ENCODE measurements at regions not wholly inside any gene's neighbourhood (a gene's known extent, or its start where the extent isn't known, plus 50 kb on each side); places are given as distances from the start of the nearest gene placed in this dataset.

DNA sequence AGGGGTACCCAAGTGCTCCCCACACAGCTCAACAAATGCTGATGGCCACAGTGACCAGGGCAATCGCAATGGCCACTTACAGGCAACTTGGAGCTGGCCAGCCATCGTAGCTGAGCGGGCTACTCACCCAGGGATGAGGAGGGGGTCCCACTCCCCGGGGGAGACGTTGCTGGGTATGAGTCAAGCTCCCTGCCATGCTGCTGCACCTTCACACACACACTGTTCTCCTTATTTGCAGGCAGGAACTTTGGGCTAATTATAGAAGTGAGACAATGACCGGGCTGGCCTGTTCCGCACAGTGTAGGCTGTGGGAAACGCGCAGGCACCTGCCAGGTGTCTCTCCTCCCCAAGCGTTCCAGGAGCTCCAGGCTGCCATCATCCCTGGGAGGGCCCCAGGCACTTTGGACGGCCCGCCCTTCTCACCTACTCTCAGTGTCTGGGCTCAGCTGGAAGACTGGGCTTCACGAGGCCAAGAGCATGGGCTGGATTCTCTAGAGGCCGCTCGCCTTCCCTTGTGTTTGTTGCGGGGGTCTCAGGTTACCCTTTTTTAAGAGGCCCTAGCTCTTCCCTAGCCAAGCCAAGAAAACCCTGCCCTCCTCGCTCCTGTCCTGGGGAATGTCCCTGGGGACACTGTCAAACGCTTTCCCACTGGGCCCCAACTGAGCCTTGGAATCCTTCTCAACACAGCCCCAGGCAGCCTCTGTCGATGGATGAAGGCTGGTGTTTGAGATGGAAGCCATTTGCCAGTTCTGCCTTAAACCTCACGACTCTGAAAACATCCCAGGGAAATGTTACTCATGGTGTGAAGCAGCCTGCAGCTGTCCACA lies 73.0 kb downstream of the RTL6 start:
- intact Hi-C loops (cut with DNase I) = no loop called here
- DNase-seq (ENCODE audit: low spot score) = peak; percentile 72

DNA sequence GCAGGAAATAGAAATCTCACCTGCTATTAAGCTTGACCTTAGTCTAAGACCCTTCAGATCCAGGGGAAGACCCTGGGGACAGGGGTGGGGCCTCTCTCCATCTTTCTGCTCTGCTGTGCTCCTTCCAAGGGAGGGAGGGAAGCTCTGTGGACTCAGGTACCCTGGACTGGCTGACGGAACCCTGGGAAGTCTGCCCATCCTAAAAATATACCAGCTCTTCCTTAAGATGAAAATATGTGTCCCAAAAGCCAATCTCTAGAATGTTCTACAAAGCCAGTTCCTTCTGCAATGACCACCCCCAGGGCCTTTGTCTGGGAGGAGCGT lies 73.7 kb downstream of the RTL6 start:
- intact Hi-C loops (cut with DNase I) = no loop called here
- DNase-seq (ENCODE audit: low spot score) = peak; percentile 20

DNA sequence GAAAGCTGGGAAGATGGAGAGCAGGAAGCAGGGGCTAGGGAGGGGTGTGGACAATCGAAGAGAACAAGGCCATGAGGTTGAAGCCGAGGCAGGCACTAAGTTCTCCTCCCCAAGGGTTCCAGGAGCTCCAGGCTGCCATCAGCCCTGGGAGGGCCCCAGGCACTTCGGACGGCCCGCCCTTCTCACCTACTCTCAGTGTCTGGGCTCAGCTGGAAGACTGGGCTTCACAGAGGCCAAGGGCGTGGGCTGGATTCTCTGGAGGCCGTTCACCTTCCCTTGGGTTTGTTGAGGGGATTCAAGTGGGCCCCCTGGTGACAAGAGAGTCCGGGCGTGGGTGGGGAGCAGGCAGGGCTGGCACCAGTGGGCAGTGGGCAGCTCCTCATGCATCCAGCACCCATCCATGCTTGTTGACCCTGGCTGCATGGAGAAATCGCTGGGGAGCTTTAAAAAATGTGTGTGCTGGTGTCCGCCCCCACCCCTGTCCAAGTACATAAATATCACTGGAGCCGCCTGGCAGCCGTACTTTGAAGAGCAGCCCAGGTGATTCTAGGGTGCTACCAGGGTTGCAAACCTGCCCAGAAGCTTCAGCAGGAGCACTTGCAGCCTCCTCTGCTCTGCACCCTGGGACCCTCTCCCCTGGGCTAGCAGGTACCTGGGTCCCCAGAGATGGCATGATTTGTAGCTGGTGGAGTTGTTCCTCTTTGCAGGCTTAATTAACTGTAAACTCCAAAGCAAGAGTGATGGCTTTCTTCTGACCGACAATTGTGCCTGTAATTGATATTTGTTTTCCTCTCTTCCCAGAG lies 74.3 kb downstream of the RTL6 start:
- peak; percentile 66 for DNase-seq (ENCODE audit: low spot score)
- intact Hi-C loops (cut with DNase I) = no loop called here

DNA sequence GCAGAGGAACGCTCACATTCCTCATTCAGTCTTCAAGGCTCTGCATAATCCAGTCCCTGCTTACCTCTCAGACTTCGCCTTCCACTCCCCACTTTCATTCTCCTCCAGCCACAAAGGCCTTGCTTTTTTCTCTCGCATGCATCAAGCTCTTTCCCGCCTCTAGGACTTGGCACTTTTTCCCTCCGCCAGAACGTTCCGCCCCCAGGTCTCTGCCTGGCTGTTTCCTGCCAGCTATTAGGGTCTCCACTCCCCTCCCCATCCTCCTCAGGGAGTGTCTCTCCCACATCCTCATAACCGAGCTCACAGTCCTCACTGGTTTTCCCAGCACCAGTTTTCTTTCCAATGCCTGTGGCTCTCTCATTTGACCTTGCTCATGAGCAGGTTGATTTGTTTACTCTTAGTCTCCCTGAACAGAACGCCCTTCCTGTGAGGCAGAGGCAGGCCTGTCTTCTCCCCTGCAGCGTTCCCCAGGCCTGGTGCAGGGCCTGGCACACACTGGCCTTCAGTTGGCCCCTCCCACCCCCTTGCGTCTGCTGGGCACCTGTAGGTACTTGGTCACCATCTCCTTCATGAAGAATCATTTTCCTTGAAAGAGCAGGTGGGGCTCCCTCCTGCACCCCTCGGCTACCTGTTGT lies 75.2 kb downstream of the RTL6 start:
- intact Hi-C loops (cut with DNase I) = no loop called here
- DNase-seq (ENCODE audit: low spot score) = peak; percentile 42

DNA sequence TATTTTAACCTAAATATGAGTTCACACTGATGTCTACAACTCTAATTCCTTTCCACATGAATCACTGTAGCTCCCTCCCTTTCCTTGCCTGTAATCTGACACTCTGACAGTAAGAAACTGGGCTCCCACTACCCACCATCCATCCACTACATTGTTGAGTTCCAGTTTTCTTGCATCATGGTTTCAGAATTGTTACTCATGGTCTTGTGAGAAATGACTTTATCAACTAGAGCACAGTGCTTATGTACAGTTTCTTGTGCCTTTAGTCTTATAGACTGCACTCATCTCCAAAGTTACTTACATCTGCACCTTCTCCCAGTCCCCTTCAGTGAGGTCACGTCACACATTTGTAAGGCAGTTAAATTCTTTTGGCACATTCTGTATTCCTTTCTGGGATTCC lies 78.6 kb downstream of the RTL6 start:
- intact Hi-C loops (cut with DNase I) = no loop called here
- no peak for DNase-seq (ENCODE audit: low spot score)

DNA sequence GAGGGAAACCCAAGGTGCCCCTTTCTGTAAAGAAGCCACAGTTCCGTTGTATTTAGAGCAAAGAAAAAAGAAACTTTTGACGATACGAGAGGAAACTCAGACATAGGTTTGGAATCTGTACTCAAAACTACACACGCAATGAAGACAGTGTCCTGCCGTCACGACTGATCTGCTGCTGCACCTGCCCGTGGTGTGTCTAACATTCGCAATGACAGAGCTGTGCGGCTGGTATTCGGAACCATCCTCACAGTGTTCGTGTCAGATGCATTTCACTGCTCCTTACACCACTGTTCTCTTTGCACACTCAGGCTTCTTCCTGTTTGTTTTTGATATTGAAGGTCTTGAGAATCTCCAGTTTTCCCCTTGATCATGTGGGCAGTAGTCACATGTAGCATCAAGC lies 84.8 kb downstream of the RTL6 start:
- DNase-seq (ENCODE audit: low spot score) = peak; percentile 30
- intact Hi-C loops (cut with DNase I) = no loop called here

DNA sequence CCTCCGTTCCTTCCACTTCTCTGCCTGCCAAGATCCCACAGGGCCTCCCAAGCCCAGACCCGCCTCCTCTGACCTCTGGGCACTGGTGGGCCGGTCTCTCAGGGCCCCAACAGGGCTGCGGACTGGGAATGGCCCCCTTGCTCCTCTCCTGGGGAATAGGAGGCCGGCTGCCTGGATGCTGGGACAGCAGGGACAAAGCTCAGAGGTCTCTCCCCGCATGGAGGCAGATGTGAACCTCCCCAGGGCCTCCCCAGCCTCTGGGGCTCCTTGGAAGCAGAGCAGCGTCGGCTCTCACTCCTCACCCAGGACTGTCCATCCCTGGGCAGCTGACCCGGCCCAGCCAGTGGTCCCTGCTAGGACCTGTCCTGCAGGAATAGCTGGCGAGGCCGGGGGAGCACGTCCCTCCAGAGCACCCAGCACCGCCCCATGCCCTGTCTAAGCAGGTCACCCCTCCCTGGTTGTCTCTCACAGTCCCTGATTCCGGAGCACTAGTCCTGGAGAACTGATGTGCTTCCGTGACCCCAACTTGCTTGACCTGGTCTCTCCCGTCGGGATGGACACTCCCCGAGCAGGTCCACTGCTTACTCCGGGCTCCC lies 85.8 kb downstream of the RTL6 start:
- DNase-seq (ENCODE audit: low spot score) = peak; percentile 79
- intact Hi-C loops (cut with DNase I) = no loop called here

DNA sequence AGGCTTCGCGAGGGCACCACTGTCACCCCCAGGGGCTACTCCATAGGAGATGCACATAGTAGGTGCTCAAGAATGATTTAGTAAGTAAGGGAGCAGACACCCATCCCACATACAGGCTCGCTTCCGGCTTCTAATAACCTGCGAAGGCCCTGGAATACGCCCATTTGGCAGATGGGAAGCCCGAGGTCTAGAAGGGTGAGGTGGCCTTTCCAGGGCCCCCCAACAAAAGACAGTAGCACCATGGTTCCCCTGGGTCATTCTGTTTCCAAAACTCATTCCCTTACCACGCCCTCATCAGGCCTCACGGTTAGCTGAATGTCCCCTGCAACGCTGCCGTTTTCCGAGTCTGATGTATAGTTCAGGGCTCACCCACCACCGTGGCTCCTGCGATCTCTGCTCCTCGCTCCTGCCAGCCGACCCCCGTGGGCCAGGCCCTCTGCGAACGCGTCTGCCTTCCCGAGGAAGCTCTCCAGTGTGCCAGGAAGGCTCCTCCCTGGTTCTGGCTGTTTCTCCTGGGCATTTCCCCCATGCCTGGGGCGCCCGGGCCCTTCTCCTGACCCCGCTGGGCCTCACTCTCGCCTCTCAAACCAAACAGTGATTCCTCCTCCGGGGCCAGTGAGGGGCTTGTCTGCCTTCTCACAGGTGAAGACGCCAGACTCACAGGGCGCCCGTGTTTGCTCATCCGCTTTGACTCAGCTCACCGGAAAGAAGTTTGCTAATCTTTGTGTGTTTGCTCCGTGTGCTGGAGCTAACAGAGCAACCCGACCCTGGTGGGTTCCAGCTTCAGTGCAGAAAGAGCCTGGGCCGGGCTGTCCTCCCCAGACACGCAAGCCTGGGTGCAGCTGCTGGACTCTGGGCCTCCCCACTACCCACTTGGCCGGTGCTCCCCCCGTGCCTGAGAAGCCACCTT lies 86.6 kb downstream of the RTL6 start:
- intact Hi-C loops (cut with DNase I) = no loop called here
- peak; percentile 62 for DNase-seq (ENCODE audit: low spot score)

DNA sequence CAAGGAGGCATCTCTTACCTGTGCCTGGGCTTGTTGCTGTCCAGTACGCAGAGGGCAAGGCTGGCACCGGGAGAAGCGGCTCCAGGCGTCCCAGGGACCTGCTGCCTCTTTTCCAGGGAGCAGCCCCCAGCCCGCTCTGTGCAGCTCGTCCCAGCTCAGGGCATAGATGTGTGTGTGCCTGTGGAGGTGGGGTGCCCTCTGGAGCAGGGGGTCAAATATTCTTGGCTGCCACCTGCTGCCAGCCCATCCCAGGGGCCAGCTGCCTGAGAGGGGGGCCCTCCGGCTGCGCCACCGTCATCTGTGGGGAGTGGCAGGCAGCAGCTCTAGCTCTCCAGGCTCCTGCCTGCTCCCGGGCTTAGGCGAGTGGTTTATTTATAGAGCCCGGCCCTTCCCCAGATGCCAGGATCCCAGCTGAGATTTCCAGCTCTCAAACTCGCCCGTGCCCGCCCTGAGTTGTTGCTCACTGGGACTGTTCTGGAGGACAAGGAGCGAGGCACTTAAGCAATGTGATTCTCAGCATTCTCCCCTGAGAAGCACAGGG lies 87.5 kb downstream of the RTL6 start:
- intact Hi-C loops (cut with DNase I) = no loop called here
- peak; percentile 62 for DNase-seq (ENCODE audit: low spot score)

DNA sequence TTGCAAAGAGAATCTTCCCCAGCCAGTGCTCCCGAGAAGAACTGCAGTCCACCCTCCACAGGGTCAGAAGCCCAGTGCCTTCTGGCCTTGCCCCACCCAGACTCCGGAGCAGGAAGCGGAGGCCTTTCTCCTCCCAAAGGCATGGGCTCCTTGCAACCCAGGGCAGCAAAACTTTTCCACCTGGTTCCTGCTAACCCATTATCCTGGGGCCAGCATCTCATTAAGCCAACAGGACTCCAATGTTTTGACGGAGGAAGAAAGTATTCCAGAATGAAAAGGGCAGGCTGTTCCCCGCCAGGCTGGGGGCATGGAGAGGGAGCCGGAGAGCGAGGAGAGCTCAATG lies 88.1 kb downstream of the RTL6 start:
- DNase-seq (ENCODE audit: low spot score) = peak; percentile 24
- intact Hi-C loops (cut with DNase I) = no loop called here

DNA sequence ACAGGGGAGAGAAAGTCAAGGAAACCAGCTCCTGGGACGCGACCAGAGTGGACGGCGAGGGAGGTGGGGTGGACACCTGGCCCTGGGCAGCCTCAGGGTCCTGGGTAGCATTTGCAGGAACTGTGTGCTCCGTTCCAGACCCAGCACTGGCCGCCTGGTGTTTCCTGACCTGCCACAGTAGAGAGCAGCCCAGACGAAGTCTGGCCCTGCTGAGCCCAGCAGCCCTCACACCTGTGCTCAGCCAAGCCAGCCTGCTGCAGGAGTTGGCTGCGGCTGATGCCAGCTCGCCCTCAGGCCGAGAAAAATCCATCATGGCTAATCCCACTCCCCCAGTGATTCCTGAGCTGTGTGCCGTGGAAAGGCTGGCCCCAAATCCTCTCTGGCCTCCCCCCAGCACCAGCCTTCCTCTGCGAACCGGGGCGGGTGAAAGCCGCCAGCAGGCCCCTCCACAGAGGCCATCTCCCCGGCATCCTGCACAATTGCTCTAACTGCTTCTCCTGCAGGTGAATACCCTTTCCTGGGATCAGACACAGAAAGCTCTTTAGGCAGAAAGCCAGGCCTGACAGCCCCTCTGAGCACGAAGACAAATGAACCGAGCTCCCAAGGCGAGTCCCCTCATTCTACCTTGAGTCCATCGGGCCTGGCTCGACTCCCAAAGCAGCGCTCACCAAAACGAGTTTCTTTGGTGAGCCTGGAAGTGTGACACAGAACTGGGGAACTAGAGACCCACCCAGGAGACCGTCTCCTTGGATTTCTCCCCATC lies 88.6 kb downstream of the RTL6 start:
- peak; percentile 72 for DNase-seq (ENCODE audit: low spot score)
- intact Hi-C loops (cut with DNase I) = no loop called here

DNA sequence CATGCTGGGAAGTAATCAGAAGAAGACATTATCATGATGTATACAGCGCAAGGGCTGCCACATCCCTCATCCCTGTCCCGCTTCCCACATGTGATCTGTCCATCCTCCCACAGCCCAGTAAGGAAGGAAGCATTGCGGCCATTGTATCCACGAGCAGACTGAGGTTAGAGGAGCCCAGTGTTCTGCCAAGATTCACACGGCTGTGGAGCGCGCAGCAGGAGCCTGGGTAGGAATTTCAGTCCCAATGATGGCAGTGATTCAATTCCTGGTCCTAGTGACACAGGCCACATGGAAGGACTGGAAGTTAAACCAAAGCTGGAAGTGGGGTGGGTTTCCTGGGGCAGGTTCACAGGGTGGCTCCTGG lies 89.2 kb downstream of the RTL6 start:
- intact Hi-C loops (cut with DNase I) = no loop called here
- DNase-seq (ENCODE audit: low spot score) = no peak

DNA sequence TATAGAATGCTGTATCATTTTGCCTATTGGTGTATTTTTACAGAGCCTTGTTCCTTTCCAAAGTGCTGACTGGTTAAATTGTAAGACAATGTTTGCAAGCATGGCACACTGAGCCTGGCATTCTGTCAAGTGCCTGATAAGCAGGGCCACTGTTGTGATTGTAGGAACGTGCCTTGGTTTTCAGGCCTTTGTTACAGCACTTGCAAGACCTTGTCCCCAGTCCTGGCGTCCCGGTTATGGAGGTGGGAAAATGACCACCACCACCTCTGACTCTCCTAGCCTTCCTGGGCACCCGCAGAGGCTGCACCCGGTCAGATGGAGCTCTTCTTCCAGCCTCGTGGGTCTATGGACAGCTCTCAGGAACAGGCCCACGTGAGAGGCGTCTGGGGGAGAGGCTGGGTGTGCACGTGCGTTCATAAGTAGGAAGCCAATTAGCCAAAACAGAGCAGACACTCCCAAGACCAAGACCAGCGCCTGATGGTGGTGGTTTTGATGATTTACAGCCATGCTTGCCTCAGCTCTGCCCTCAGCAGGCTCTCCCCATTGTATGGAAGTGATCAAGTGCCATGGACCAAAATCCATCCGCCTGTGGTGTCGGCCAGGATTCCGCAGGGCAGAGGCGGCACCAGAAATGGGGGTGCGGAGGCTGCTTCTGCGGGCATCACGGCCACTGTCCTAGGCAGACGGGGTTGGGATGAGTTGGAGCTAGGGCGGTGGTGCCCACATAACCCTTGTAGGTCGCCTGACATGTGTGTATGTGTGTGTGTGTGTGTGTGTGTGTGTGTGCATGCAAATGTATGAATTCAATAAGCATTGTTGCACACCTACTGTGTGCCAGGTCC lies 89.8 kb downstream of the RTL6 start:
- intact Hi-C loops (cut with DNase I) = no loop called here
- DNase-seq (ENCODE audit: low spot score) = peak; percentile 53

DNA sequence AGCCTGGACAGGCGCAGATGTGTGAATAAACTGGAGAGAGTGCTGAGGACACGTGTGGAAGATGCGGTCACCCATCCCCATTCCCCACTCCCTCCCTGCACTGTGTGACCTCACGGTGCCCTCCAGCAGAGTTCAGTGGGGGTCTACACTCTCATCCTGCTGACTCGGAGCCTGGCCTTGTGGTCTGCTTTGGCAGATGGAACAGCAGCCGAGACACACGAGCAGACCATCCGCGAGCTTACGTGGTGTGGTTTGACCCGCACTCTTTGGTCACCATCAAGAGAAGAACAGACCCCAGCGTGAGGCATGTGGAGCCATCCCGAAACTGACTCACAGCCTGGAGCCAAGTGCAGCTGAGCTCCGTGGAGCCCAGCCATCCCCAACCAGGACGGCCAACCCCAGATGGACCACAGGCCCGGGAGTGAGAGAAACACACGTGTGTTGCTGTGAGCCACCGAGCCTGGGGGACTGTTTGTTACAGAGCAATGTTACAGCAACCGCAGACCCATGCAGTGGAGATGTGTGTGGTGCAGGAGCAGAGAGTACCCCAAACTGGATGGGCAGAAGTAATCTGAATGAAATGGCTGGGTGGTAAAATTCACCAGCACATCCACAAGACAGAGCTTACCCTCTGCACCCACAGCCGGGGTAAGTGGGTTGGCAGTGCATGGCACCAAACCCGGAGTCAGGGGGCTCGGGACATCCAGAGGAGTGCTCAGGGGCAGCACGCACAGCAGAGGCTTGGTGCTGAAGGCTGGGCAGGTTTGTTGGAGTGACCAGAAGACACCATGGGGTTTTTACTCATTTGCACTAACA lies 90.7 kb downstream of the RTL6 start:
- intact Hi-C loops (cut with DNase I) = no loop called here
- DNase-seq (ENCODE audit: low spot score) = peak; percentile 46

DNA sequence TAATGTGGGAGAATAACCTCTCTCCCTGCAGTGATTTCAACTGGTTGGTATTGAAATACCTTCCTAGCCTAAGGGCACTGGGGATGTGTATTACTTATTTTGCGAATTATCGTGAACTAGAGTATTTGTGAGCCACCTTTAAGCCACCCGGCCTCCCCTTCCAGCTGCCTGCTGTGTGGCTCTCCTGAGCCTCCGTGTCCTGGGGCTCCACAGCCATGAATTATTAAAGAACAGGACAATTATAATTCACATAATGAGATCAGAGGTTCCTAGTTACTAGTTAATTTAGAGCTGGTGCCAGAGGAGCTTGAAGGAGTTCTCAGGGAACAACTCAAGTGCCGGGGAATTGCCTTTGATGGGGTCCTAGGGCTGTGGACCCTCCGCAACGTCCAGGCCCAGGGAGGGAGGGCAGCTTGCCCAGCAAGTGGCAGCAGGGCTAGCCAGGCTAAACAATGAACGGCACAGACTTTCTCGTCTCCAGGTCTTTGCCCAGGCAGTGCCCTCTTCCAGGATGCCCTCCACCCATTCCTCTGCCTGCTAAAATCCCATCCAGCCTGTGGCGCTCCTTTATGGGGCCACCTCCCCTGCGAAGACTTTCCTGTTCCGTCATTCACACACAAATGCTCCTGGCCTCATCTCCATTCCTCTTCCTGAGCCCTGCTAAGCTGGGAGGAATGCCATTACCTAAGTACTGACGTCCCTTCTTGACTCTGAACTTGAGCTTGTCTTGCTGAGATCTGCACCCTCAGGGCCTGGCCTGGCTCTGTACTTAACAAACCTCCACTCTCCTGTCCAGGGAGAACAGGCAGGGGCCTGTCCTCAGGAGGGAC lies 91.5 kb downstream of the RTL6 start:
- intact Hi-C loops (cut with DNase I) = no loop called here
- DNase-seq (ENCODE audit: low spot score) = peak; percentile 43

DNA sequence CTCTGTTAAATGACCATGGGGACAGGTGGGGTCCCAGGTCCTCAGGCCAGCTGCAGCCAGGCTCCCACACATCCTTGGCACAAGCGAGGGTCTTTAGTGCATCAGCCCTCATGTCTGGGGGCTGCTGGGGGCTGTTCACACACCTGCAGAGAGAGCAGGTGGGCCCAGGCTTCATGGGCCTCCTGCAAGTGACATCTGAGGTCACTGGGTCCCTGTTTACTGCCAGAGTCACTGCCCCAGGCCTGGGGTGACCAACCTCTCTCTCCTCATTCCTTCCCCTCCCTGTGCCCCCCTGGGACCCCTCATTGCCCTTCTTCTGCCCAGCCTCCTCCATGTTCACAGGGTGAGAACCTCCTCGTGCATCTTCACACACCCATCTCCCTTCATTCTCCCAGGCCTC lies 92.4 kb downstream of the RTL6 start:
- peak; percentile 55 for DNase-seq (ENCODE audit: low spot score)
- intact Hi-C loops (cut with DNase I) = no loop called here
